ENCODE measurements at regions not wholly inside any gene's neighbourhood (a gene's known extent, or its start where the extent isn't known, plus 50 kb on each side); places are given as distances from the start of the nearest gene placed in this dataset.

DNA sequence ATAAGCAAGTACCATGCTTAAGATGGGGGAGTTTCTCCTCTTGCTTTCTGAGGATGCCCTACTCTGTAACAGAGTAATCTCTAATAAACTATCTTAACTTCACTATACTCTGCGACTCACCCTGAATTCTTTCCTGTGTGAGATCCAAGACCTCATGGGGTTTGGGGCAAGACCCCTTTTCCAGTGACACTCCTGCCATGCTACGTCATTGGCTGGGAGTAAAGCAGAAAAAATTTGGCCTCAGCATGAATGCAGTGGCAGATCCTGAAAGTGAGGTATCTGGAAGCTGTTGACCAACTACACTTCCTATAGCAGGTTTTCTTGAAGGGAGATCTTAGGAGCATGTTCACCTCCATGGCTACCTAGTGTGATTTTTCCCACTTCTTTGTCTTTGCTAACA, 109.1 kb upstream of the MED14 start:
- TF ChIP-seq, protein P1, sequence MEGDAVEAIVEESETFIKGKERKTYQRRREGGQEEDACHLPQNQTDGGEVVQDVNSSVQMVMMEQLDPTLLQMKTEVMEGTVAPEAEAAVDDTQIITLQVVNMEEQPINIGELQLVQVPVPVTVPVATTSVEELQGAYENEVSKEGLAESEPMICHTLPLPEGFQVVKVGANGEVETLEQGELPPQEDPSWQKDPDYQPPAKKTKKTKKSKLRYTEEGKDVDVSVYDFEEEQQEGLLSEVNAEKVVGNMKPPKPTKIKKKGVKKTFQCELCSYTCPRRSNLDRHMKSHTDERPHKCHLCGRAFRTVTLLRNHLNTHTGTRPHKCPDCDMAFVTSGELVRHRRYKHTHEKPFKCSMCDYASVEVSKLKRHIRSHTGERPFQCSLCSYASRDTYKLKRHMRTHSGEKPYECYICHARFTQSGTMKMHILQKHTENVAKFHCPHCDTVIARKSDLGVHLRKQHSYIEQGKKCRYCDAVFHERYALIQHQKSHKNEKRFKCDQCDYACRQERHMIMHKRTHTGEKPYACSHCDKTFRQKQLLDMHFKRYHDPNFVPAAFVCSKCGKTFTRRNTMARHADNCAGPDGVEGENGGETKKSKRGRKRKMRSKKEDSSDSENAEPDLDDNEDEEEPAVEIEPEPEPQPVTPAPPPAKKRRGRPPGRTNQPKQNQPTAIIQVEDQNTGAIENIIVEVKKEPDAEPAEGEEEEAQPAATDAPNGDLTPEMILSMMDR (conservative IDR thresholded peaks at IDR 0.05): no peak
- TF ChIP-seq ZFX (IDR thresholded peaks at IDR 0.05): no peak

Data from C4-2B (cell line).